ENCODE measurements at regions not wholly inside any gene's neighbourhood (a gene's known extent, or its start where the extent isn't known, plus 50 kb on each side); places are given as distances from the start of the nearest gene placed in this dataset.

DNA sequence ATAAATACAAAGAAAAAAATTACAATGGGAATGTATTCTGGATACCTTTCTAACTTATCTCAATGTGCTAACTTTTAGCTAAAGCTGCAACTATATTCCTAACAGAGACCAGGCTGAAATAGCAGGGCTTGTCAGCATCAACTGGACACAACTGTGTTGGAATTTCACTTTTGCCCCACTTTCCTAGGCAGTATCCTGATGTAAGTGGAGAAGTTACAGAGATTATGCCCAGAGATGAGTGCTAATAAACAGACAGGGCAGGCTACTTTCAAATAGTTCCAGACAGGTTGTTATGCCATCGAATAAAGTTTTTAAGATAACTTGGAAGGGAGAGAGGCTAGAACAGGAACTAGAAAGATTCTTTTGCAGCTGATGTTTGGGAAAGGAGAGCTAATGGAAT is 201.9 kb downstream of the KCTD12 start:
- ChIA-PET CTCF (no interaction called here), POLR2A (ENCODE audit: unreplicated experiment) (no interaction called here)
- TF ChIP-seq, protein P1, sequence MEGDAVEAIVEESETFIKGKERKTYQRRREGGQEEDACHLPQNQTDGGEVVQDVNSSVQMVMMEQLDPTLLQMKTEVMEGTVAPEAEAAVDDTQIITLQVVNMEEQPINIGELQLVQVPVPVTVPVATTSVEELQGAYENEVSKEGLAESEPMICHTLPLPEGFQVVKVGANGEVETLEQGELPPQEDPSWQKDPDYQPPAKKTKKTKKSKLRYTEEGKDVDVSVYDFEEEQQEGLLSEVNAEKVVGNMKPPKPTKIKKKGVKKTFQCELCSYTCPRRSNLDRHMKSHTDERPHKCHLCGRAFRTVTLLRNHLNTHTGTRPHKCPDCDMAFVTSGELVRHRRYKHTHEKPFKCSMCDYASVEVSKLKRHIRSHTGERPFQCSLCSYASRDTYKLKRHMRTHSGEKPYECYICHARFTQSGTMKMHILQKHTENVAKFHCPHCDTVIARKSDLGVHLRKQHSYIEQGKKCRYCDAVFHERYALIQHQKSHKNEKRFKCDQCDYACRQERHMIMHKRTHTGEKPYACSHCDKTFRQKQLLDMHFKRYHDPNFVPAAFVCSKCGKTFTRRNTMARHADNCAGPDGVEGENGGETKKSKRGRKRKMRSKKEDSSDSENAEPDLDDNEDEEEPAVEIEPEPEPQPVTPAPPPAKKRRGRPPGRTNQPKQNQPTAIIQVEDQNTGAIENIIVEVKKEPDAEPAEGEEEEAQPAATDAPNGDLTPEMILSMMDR (conservative IDR thresholded peaks at IDR 0.05), result no peak
- no peak for TF ChIP-seq EZH2 (IDR thresholded peaks at IDR 0.05; ENCODE audit: low read depth)

DNA sequence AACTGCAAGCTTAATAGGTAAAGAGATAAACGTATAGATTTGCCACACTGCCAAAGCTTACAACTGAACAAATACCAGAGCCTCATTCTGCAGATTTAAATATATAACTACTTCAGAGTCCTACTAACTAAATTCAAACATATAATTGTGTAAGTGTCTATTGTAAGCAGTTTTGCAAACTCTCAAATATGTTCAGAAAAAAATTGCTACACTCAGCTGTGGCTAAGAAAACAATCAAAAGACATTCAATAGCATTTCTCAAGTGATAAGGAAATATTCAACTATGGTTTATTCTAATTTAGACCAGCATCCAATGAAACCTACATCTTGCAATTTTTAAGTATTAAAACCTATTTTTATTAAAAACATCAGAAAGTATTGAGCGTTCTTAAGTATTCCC is 202.4 kb downstream of the KCTD12 start:
- H3K27me3 ChIP-seq (ENCODE audit: insufficient read depth, low read depth), result no peaks in the 10 kb centered on the region
- no peak overlapping the region for H3K4me2 ChIP-seq
- no peak for TF ChIP-seq EZH2 (IDR thresholded peaks at IDR 0.05; ENCODE audit: low read depth)
- TF ChIP-seq, protein P1 (conservative IDR thresholded peaks at IDR 0.05), result no peak
- H4K20me1 ChIP-seq (ENCODE audit: insufficient read depth), result no peaks in the 10 kb centered on the region
- ChIA-PET CTCF (no interaction called here), POLR2A (ENCODE audit: unreplicated experiment) (no interaction called here)
- H3K36me3 ChIP-seq (ENCODE audit: low read depth), result no peaks in the 10 kb centered on the region
- no peak for DNase-seq
- intact Hi-C loops (cut with micrococcal nuclease; ENCODE audit: unreplicated experiment), result no loop called here
- H3K4me1 ChIP-seq (replicated peaks; ENCODE audit: insufficient read depth), result no peaks in the 10 kb centered on the region
- H3K9me3 ChIP-seq (ENCODE audit: insufficient read depth, low read depth), result no peaks in the 10 kb centered on the region
- no TSS peak for BruUV-seq (replicated peaks)
- H3F3A ChIP-seq (ENCODE audit: insufficient read depth, low read depth), result no peaks in the 10 kb centered on the region
- H3K4me3 ChIP-seq, result no peak overlapping the region
- H3K9me2 ChIP-seq (ENCODE audit: insufficient read depth), result no peaks in the 10 kb centered on the region
- H3K79me2 ChIP-seq (ENCODE audit: low read depth), result no peaks in the 10 kb centered on the region
- H2AFZ ChIP-seq, result no peak overlapping the region
- H3K27ac ChIP-seq, result no peak overlapping the region

More for the DNA sequence above, 201.9 kb downstream of the KCTD12 start:
- H3K9me2 ChIP-seq (ENCODE audit: insufficient read depth), result no peaks in the 10 kb centered on the region
- H4K20me1 ChIP-seq (ENCODE audit: insufficient read depth), result no peaks in the 10 kb centered on the region
- no peak overlapping the region for H3K27ac ChIP-seq
- no peak overlapping the region for H3K4me3 ChIP-seq
- intact Hi-C loops (cut with micrococcal nuclease; ENCODE audit: unreplicated experiment), result no loop called here
- H3K27me3 ChIP-seq (ENCODE audit: insufficient read depth, low read depth), result no peaks in the 10 kb centered on the region
- H3K9me3 ChIP-seq (ENCODE audit: insufficient read depth, low read depth), result no peaks in the 10 kb centered on the region
- no peaks in the 10 kb centered on the region for H3F3A ChIP-seq (ENCODE audit: insufficient read depth, low read depth)
- no peak overlapping the region for H3K4me2 ChIP-seq
- no peak for DNase-seq
- H3K79me2 ChIP-seq (ENCODE audit: low read depth), result no peaks in the 10 kb centered on the region
- H3K36me3 ChIP-seq (ENCODE audit: low read depth), result no peaks in the 10 kb centered on the region
- H3K4me1 ChIP-seq (replicated peaks; ENCODE audit: insufficient read depth), result no peaks in the 10 kb centered on the region
- no peak overlapping the region for H2AFZ ChIP-seq
- BruUV-seq (replicated peaks), result no TSS peak

DNA sequence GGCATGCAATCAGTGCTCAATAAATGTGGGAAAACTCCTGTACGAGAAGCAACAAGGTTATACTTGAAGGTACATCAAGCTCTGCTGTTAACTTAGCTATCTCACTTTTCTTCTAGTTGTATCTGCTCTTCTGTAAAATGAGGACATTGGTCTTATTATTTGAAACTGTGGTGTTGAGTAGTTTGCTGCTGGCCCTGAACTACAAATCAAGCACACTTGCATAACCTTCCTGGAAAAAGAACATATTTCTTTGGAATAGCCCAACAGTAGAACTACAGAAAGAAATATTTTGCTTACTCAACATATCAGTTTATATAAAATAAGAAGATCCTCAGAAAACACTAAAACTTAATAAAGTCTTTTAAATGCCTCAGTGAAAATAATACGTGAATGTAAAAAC is 203.0 kb downstream of the KCTD12 start:
- ChIA-PET CTCF (no interaction called here), POLR2A (ENCODE audit: unreplicated experiment) (no interaction called here)
- Histone ChIP-seq H4K20me1 (ENCODE audit: insufficient read depth) (no peaks in the 10 kb centered on the region), H3K79me2 (ENCODE audit: low read depth) (no peaks in the 10 kb centered on the region), H3K27ac (no peak overlapping the region), H3K9me3 (ENCODE audit: insufficient read depth, low read depth) (no peaks in the 10 kb centered on the region), H3K4me1 (replicated peaks; ENCODE audit: insufficient read depth) (no peaks in the 10 kb centered on the region), H3K4me3 (no peak overlapping the region), H3F3A (ENCODE audit: insufficient read depth, low read depth) (no peaks in the 10 kb centered on the region), H3K9me2 (ENCODE audit: insufficient read depth) (no peaks in the 10 kb centered on the region), H3K4me2 (no peak overlapping the region), H3K36me3 (ENCODE audit: low read depth) (no peaks in the 10 kb centered on the region), H3K27me3 (ENCODE audit: insufficient read depth, low read depth) (no peaks in the 10 kb centered on the region), H2AFZ (no peak overlapping the region)
- intact Hi-C loops (cut with micrococcal nuclease; ENCODE audit: unreplicated experiment), result no loop called here
- TF ChIP-seq, protein P1 (conservative IDR thresholded peaks at IDR 0.05), result no peak
- TF ChIP-seq EZH2 (IDR thresholded peaks at IDR 0.05; ENCODE audit: low read depth), result no peak
- BruUV-seq (replicated peaks), result no TSS peak
- DNase-seq, result no peak
